Activated CD8-positive, alpha-beta T cell treated with anti-CD3 and anti-CD28 coated beads for 36 hours (primary cell): ENCODE measurements at regions not wholly inside any gene's neighbourhood (a gene's known extent, or its start where the extent isn't known, plus 50 kb on each side); places are given as distances from the start of the nearest gene placed in this dataset.

ENCODE experiments used
- ATAC-seq: fragments of 200-7000 bp; cut with Tn5 transposase; one replicate; pipeline ENCODE4 v1.10.0; 2021; ENCODE audit warnings: mild to moderate bottlenecking, moderate library complexity
- CTCF ChIA-PET: fragments of 350-600 bp; sonication (Branson Sonifier 250); formaldehyde crosslinking; loops from one replicate; lab custom pipeline; 2021; ENCODE audit warnings: antibody characterized with exemption; lab: Charles Lee
- POLR2A ChIA-PET: fragments of 350-600 bp; sonication (Branson Sonifier 250); formaldehyde crosslinking; loops from one replicate; lab custom pipeline; 2021; ENCODE audit warnings: antibody characterized with exemption; lab: Charles Lee
- DNase-seq: peaks from one replicate; pipeline ENCODE4 v3.0.0-alpha.2; 2020
- H3K27ac Mint-ChIP-seq: one replicate; pipeline ENCODE4 v1.8.0; 2021; ENCODE audit warnings: mild to moderate bottlenecking, mixed read lengths
- H3K27me3 Mint-ChIP-seq: one replicate; pipeline ENCODE4 v1.8.0; 2021; ENCODE audit warnings: mixed read lengths
- H3K36me3 Mint-ChIP-seq: one replicate; pipeline ENCODE4 v1.8.0; 2021; ENCODE audit warnings: low read depth, mixed read lengths
- H3K4me1 Mint-ChIP-seq: one replicate; pipeline ENCODE4 v1.8.0; 2021; ENCODE audit warnings: low read depth, mixed read lengths
- H3K4me3 Mint-ChIP-seq: one replicate; pipeline ENCODE4 v1.8.0; 2021; ENCODE audit warnings: mild to moderate bottlenecking, moderate library complexity, mixed read lengths
- H3K9me3 Mint-ChIP-seq: one replicate; pipeline ENCODE4 v1.8.0; 2021; ENCODE audit warnings: mixed read lengths
- CTCF ChIP-seq: fragments of 200-600 bp; IDR thresholded peaks from one replicate; pipeline ENCODE4 v1.8.0; 2022; ENCODE audit warnings: antibody characterized with exemption, mild to moderate bottlenecking
- intact Hi-C: fragments of 100-400 bp; cut with micrococcal nuclease; formaldehyde crosslinking; loops from one replicate; pipeline ENCODE4 v1.10.0; 2022

GRCh38 chr12:78457938-78458337 is 406.6 kb upstream of the SYT1 start:
- no peaks in the 10 kb centered on the region for H3K4me1 Mint-ChIP-seq
- TF ChIP-seq CTCF: no peak
- DNase-seq (no peak), ATAC-seq (no peak)
- H3K9me3 Mint-ChIP-seq: peaks cover 15% of the 10 kb centered on the region
- CTCF ChIA-PET: no interaction called here
- no peak overlapping the region for H3K27ac Mint-ChIP-seq
- H3K4me3 Mint-ChIP-seq: no peak overlapping the region
- H3K36me3 Mint-ChIP-seq: no peaks in the 10 kb centered on the region
- H3K27me3 Mint-ChIP-seq: no peaks in the 10 kb centered on the region
- POLR2A ChIA-PET: no interaction called here
- intact Hi-C loops: no loop called here

- intact Hi-C loops: no loop called here
- H3K27me3 Mint-ChIP-seq: no peaks in the 10 kb centered on the region
- ATAC-seq (no peak), DNase-seq (peak; percentile 11)
- no peaks in the 10 kb centered on the region for H3K4me1 Mint-ChIP-seq
- no peak overlapping the region for H3K27ac Mint-ChIP-seq
- ChIA-PET POLR2A (no interaction called here), CTCF (interaction anchor here (1.2 kb wide), 1 partner anchor 904 kb away, joined by 3 read pairs; no protein-coding TSS in a partner anchor)
- no peaks in the 10 kb centered on the region for H3K36me3 Mint-ChIP-seq
- no peaks in the 10 kb centered on the region for H3K9me3 Mint-ChIP-seq
- no peak overlapping the region for H3K4me3 Mint-ChIP-seq
- peak; percentile 27 for TF ChIP-seq CTCF
These were observed 394.0 kb upstream of the SYT1 start for GRCh38 chr12:78470354-78471195.

- H3K27me3 Mint-ChIP-seq: no peaks in the 10 kb centered on the region
- POLR2A ChIA-PET: no interaction called here
- CTCF ChIA-PET: no interaction called here
- H3K9me3 Mint-ChIP-seq: peaks cover 3% of the 10 kb centered on the region
- H3K27ac Mint-ChIP-seq: no peak overlapping the region
- no peaks in the 10 kb centered on the region for H3K36me3 Mint-ChIP-seq
- DNase-seq (no peak), ATAC-seq (no peak)
- TF ChIP-seq CTCF: no peak
- intact Hi-C loops: no loop called here
- H3K4me1 Mint-ChIP-seq: no peaks in the 10 kb centered on the region
- no peak overlapping the region for H3K4me3 Mint-ChIP-seq
These were observed 391.4 kb upstream of the SYT1 start for GRCh38 chr12:78473136-78473535.

- no peaks in the 10 kb centered on the region for H3K27me3 Mint-ChIP-seq
- ChIA-PET POLR2A (no interaction called here), CTCF (no interaction called here)
- intact Hi-C loops: no loop called here
- ATAC-seq: no peak
- H3K27ac Mint-ChIP-seq: no peak overlapping the region
- H3K4me3 Mint-ChIP-seq: no peak overlapping the region
- H3K9me3 Mint-ChIP-seq: peaks cover 3% of the 10 kb centered on the region
- no peaks in the 10 kb centered on the region for H3K4me1 Mint-ChIP-seq
- TF ChIP-seq CTCF: no peak
- DNase-seq: no peak
- no peaks in the 10 kb centered on the region for H3K36me3 Mint-ChIP-seq
These were observed 391.0 kb upstream of the SYT1 start for GRCh38 chr12:78473561-78473960.

DNA sequence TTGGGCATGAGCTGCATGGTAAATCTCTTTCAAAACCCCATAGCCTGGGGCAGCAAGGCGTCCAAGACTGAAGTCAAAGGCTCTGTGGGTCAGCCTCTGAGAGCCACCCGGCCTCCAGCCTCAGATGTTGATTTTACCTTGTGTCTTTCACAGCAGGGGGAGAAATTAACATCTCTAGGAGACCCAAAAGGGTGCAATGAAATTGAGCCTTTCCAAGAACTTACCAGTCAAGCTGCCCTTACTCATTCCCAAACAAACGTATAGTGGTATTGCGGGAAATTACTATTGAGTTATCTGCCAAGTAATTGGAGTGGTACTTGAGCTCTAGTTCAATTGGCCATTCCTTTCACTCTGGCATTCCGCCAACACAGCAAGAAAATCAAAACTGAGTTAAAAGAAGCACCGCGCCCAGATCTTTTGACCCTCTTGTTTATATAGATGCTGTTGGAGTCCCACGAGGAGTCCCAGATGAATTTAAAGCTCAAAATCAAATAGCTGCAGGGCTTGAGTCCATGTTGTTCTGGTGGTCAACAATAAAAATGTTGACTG is 380.7 kb upstream of the SYT1 start:
- Mint-ChIP-seq H3K4me3 (no peak overlapping the region), H3K4me1 (no peaks in the 10 kb centered on the region), H3K36me3 (no peaks in the 10 kb centered on the region), H3K9me3 (no peaks in the 10 kb centered on the region), H3K27me3 (no peaks in the 10 kb centered on the region), H3K27ac (no peak overlapping the region)
- intact Hi-C loops: no loop called here
- DNase-seq (no peak), ATAC-seq (no peak)
- POLR2A ChIA-PET: no interaction called here
- TF ChIP-seq CTCF: no peak
- CTCF ChIA-PET: no interaction called here
